Glutamatergic neuron (in vitro differentiated cells): ENCODE measurements at regions not wholly inside any gene's neighbourhood (a gene's known extent, or its start where the extent isn't known, plus 50 kb on each side); places are given as distances from the start of the nearest gene placed in this dataset.

Source experiments
- DNase-seq: peaks from one replicate; pipeline ENCODE4 v3.0.0; 2022
- H3K27ac Mint-ChIP-seq: one replicate; pipeline ENCODE4 v1.8.0; 2020; ENCODE audit warnings: mild to moderate bottlenecking, mixed read lengths, inconsistent platforms; ENCODE audit not compliant: unreplicated experiment
- H3K27me3 Mint-ChIP-seq: one replicate; pipeline ENCODE4 v1.8.0; 2020; ENCODE audit warnings: mild to moderate bottlenecking, moderate library complexity, mixed read lengths, inconsistent platforms; ENCODE audit not compliant: unreplicated experiment
- H3K36me3 Mint-ChIP-seq: one replicate; pipeline ENCODE4 v1.8.0; 2020; ENCODE audit warnings: mild to moderate bottlenecking, mixed read lengths, inconsistent platforms; ENCODE audit not compliant: unreplicated experiment
- H3K4me1 Mint-ChIP-seq: one replicate; pipeline ENCODE4 v1.8.0; 2020; ENCODE audit warnings: mild to moderate bottlenecking, low read depth, mixed read lengths, inconsistent platforms; ENCODE audit not compliant: unreplicated experiment
- H3K4me3 Mint-ChIP-seq: one replicate; pipeline ENCODE4 v1.8.0; 2020; ENCODE audit warnings: mild to moderate bottlenecking, mixed read lengths, inconsistent platforms; ENCODE audit not compliant: unreplicated experiment
- H3K9me3 Mint-ChIP-seq: one replicate; pipeline ENCODE4 v1.8.0; 2020; ENCODE audit warnings: mild to moderate bottlenecking, moderate library complexity, mixed read lengths, inconsistent platforms; ENCODE audit not compliant: unreplicated experiment
- TF ChIP-seq, protein P1 (sequence below): fragments of 200-600 bp; sonication (generic); IDR thresholded peaks from one replicate; pipeline ENCODE4 v1.5.0; 2021; ENCODE audit not compliant: partially characterized antibody, unreplicated experiment

- H3K4me3 Mint-ChIP-seq, result no peak overlapping the region
- no peak for DNase-seq
- H3K9me3 Mint-ChIP-seq, result no peaks in the 10 kb centered on the region
- H3K36me3 Mint-ChIP-seq, result no peaks in the 10 kb centered on the region
- H3K4me1 Mint-ChIP-seq, result peaks cover under 1% of the 10 kb centered on the region
- H3K27me3 Mint-ChIP-seq, result no peaks in the 10 kb centered on the region
- no peak overlapping the region for H3K27ac Mint-ChIP-seq
- TF ChIP-seq, protein P1, sequence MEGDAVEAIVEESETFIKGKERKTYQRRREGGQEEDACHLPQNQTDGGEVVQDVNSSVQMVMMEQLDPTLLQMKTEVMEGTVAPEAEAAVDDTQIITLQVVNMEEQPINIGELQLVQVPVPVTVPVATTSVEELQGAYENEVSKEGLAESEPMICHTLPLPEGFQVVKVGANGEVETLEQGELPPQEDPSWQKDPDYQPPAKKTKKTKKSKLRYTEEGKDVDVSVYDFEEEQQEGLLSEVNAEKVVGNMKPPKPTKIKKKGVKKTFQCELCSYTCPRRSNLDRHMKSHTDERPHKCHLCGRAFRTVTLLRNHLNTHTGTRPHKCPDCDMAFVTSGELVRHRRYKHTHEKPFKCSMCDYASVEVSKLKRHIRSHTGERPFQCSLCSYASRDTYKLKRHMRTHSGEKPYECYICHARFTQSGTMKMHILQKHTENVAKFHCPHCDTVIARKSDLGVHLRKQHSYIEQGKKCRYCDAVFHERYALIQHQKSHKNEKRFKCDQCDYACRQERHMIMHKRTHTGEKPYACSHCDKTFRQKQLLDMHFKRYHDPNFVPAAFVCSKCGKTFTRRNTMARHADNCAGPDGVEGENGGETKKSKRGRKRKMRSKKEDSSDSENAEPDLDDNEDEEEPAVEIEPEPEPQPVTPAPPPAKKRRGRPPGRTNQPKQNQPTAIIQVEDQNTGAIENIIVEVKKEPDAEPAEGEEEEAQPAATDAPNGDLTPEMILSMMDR, result no peak
Observed at GRCh38 chr18:11511434-11512095, 97.8 kb upstream of the SLC35G4 start.

GRCh38 chr18:11506856-11507255 is 102.5 kb upstream of the SLC35G4 start:
- H3K4me1 Mint-ChIP-seq, result no peaks in the 10 kb centered on the region
- no peaks in the 10 kb centered on the region for H3K36me3 Mint-ChIP-seq
- no peak overlapping the region for H3K4me3 Mint-ChIP-seq
- H3K27ac Mint-ChIP-seq, result no peak overlapping the region
- no peaks in the 10 kb centered on the region for H3K27me3 Mint-ChIP-seq
- H3K9me3 Mint-ChIP-seq, result no peaks in the 10 kb centered on the region
- TF ChIP-seq, protein P1, result no peak
- no peak for DNase-seq

DNA sequence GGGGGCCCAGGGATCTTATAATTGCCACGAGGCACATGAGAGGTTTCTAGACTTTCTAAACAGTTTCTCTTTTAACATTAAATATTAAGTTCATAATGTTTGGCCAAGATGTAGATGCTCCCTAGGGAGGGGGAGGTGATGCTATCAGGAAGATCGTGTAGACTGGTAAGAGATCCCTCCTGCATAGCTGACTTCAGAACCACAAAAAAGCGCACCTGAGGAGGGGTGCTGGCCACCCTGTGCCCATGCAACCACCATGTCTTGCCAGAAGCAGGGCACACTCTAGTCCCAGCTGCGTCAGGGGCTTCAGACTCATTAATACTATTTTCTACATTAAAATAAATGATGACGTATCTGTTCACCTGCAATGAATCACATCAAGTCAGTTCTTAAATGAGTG is 103.4 kb upstream of the SLC35G4 start:
- no peaks in the 10 kb centered on the region for H3K9me3 Mint-ChIP-seq
- H3K4me3 Mint-ChIP-seq, result no peak overlapping the region
- no peaks in the 10 kb centered on the region for H3K27me3 Mint-ChIP-seq
- DNase-seq, result no peak
- H3K4me1 Mint-ChIP-seq, result no peaks in the 10 kb centered on the region
- TF ChIP-seq, protein P1, result no peak
- no peaks in the 10 kb centered on the region for H3K36me3 Mint-ChIP-seq
- H3K27ac Mint-ChIP-seq, result no peak overlapping the region

DNA sequence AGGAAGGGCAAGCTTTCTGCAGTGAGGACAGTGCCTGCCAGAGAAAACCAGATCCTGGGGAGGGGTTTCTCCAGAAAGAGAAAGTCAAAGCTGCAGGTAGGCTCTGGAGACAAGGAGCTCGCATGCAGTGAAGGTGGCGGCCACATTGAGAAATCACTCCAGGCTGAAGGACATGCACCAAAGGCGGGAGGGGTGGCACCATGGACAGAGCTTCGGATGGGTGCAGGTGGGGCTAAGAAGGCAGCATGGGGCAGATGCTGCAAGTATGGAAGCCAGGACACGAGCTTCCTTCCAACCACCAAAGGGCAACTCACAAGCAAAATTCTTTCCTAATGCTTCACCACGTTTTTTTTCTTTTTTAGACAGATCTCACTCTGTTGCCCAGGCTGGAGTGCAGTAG is 104.4 kb upstream of the SLC35G4 start:
- Mint-ChIP-seq H3K4me1 (no peaks in the 10 kb centered on the region), H3K9me3 (no peaks in the 10 kb centered on the region), H3K27me3 (no peaks in the 10 kb centered on the region), H3K4me3 (no peak overlapping the region), H3K27ac (no peak overlapping the region), H3K36me3 (no peaks in the 10 kb centered on the region)
- TF ChIP-seq, protein P1, result no peak
- no peak for DNase-seq

GRCh38 chr18:11502368-11502767 is 107.0 kb upstream of the SLC35G4 start:
- DNase-seq, result no peak
- H3K4me3 Mint-ChIP-seq, result no peak overlapping the region
- H3K27ac Mint-ChIP-seq, result no peak overlapping the region
- no peaks in the 10 kb centered on the region for H3K27me3 Mint-ChIP-seq
- H3K9me3 Mint-ChIP-seq, result peaks cover 2% of the 10 kb centered on the region
- H3K36me3 Mint-ChIP-seq, result no peaks in the 10 kb centered on the region
- peaks cover 4% of the 10 kb centered on the region for H3K4me1 Mint-ChIP-seq
- TF ChIP-seq, protein P1, result no peak
